Skeletal muscle tissue (tissue), 3 donors: ENCODE measurements at regions not wholly inside any gene's neighbourhood (a gene's known extent, or its start where the extent isn't known, plus 50 kb on each side); places are given as distances from the start of the nearest gene placed in this dataset.

Source experiments
- H3K27ac ChIP-seq: one replicate; pipeline ENCODE4 v1.7.0; 2013; ENCODE audit warnings: mild to moderate bottlenecking, low read depth, low read length, inconsistent platforms
- H3K27me3 ChIP-seq, 3 donors: one replicate each; pipeline ENCODE4 v1.7.0; 2013; ENCODE audit warnings: low read length in 3 of 3; ENCODE audit not compliant: control insufficient read depth in 3 of 3, insufficient read depth in 3 of 3
- H3K36me3 ChIP-seq, 3 donors: one replicate each; pipeline ENCODE4 v1.7.0; 2013; ENCODE audit warnings: low read length in 3 of 3; ENCODE audit not compliant: control insufficient read depth in 3 of 3, insufficient read depth in 3 of 3
- H3K4me1 ChIP-seq, 3 donors: one replicate each; pipeline ENCODE4 v1.7.0; 2013; ENCODE audit warnings: low read length in 3 of 3, mild to moderate bottlenecking in 3 of 3; ENCODE audit not compliant: control insufficient read depth in 3 of 3, insufficient read depth in 3 of 3
- H3K4me3 ChIP-seq, 3 donors: one replicate each; pipeline ENCODE4 v1.7.0; 2013; ENCODE audit warnings: low read length in 3 of 3
- H3K9ac ChIP-seq, 3 donors: one replicate each; pipeline ENCODE4 v1.7.0; 2013; ENCODE audit warnings: low read length in 3 of 3, mild to moderate bottlenecking in 3 of 3, moderate library complexity in 2 of 3, low read depth in 1 of 3
- H3K9me3 ChIP-seq, 3 donors: one replicate each; pipeline ENCODE4 v1.7.0; 2013; ENCODE audit warnings: low read length in 3 of 3; ENCODE audit not compliant: control insufficient read depth in 3 of 3
- donor health status: Osteomylitis.

- Histone ChIP-seq H3K27me3 (no peaks in the 10 kb centered on the region), H3K36me3 (no peaks in the 10 kb centered on the region)
Observed at GRCh38 chr5:72656756-72657513, 149.7 kb upstream of the ZNF366 start.

DNA sequence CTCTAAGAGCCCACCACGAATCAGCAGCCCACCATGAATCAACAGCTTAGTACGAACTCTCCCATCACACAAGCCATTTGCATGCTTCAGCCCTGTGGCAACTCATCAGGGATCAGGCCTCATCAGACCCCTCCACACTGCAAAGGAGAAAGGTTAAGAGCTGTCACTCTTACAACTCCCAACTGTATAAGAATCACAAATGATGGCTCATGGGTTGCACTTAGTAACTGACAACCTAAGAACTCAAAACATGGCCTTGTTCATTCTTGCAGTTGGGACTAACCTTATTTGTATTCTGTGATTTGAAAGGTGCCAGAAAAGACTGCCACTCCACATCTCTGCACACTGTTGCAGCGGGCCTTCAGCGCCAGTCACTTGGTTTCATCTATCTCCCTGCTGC lies 149.1 kb upstream of the ZNF366 start:
- no peak overlapping the region for H3K27ac ChIP-seq
- H3K27me3 ChIP-seq, result no peaks in the 10 kb centered on the region

More at GRCh38 chr5:72656756-72657513, 149.7 kb upstream of the ZNF366 start:
- H3K4me1 ChIP-seq, result peaks cover 7 to 18% (median 18%) of the 10 kb centered on the region in 3 donors
- no peak overlapping the region for H3K9ac ChIP-seq
- no peak overlapping the region for H3K4me3 ChIP-seq
- no peaks in the 10 kb centered on the region for H3K9me3 ChIP-seq
- H3K27ac ChIP-seq, result no peak overlapping the region

GRCh38 chr5:72654231-72654630 lies 147.0 kb upstream of the ZNF366 start:
- Histone ChIP-seq H3K9ac (no peak overlapping the region), H3K4me3 (no peak overlapping the region), H3K27ac (no peak overlapping the region), H3K27me3 (no peaks in the 10 kb centered on the region), H3K9me3 (no peaks in the 10 kb centered on the region), H3K36me3 (no peaks in the 10 kb centered on the region), H3K4me1 (peaks cover 0 to 5% (median 1%) of the 10 kb centered on the region in 3 donors)

More for the DNA sequence above, 149.1 kb upstream of the ZNF366 start:
- H3K9ac ChIP-seq, result no peak overlapping the region
- no peak overlapping the region for H3K4me3 ChIP-seq
- H3K4me1 ChIP-seq, result peaks cover 6 to 15% (median 13%) of the 10 kb centered on the region in 3 donors
- H3K9me3 ChIP-seq, result no peaks in the 10 kb centered on the region
- no peaks in the 10 kb centered on the region for H3K36me3 ChIP-seq

GRCh38 chr5:72653586-72653985 lies 146.4 kb upstream of the ZNF366 start:
- Histone ChIP-seq H3K9ac (no peak overlapping the region), H3K36me3 (no peaks in the 10 kb centered on the region), H3K27me3 (no peaks in the 10 kb centered on the region), H3K27ac (no peak overlapping the region), H3K9me3 (no peaks in the 10 kb centered on the region), H3K4me3 (no peak overlapping the region), H3K4me1 (peaks cover 0 to under 1% (median 0%) of the 10 kb centered on the region in 3 donors)

GRCh38 chr5:72651779-72652178 lies 144.6 kb upstream of the ZNF366 start:
- H3K4me3 ChIP-seq, result no peak overlapping the region
- H3K9me3 ChIP-seq, result no peaks in the 10 kb centered on the region
- H3K27ac ChIP-seq, result no peak overlapping the region
- H3K4me1 ChIP-seq, result peaks cover 3 to 8% (median 3%) of the 10 kb centered on the region in 3 donors
- no peaks in the 10 kb centered on the region for H3K27me3 ChIP-seq
- no peak overlapping the region for H3K9ac ChIP-seq
- H3K36me3 ChIP-seq, result no peaks in the 10 kb centered on the region

GRCh38 chr5:72651109-72651508 lies 143.9 kb upstream of the ZNF366 start:
- Histone ChIP-seq H3K4me1 (peaks cover 3 to 8% (median 3%) of the 10 kb centered on the region in 3 donors), H3K9me3 (no peaks in the 10 kb centered on the region), H3K27me3 (no peaks in the 10 kb centered on the region), H3K9ac (no peak overlapping the region), H3K36me3 (no peaks in the 10 kb centered on the region), H3K27ac (no peak overlapping the region), H3K4me3 (no peak overlapping the region)

GRCh38 chr5:72649449-72649848 lies 142.2 kb upstream of the ZNF366 start:
- no peak overlapping the region for H3K4me3 ChIP-seq

DNA sequence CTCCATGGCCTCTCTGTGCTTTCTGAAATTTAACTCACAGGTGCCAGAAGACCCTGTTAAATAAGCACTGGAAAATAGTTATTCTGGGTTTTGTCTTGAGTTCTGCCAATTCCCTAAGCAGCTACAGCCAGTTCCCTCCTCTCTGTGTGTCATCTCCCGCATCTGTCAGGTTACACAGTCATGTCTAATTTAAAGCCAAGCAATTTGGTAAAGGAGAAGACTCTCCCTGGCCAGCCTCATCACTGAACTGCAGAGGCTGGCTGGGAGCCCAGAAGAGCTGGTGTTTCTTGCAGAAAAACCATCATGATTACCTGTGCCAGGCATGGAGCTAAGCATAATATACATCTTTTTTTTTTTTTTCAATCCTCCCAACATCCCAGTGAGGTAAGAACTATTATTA lies 141.3 kb upstream of the ZNF366 start:
- H3K9me3 ChIP-seq, result no peaks in the 10 kb centered on the region
- H3K27me3 ChIP-seq, result no peaks in the 10 kb centered on the region
- H3K27ac ChIP-seq, result no peak overlapping the region
- no peak overlapping the region for H3K4me3 ChIP-seq
- H3K36me3 ChIP-seq, result no peaks in the 10 kb centered on the region
- H3K9ac ChIP-seq, result no peak overlapping the region
- peaks cover 3 to 8% (median 3%) of the 10 kb centered on the region in 3 donors for H3K4me1 ChIP-seq

More at GRCh38 chr5:72649449-72649848, 142.2 kb upstream of the ZNF366 start:
- H3K4me1 ChIP-seq, result peaks cover 3 to 8% (median 3%) of the 10 kb centered on the region in 3 donors
- H3K27ac ChIP-seq, result no peak overlapping the region
- H3K36me3 ChIP-seq, result no peaks in the 10 kb centered on the region
- H3K9ac ChIP-seq, result no peak overlapping the region
- no peaks in the 10 kb centered on the region for H3K9me3 ChIP-seq
- no peaks in the 10 kb centered on the region for H3K27me3 ChIP-seq

DNA sequence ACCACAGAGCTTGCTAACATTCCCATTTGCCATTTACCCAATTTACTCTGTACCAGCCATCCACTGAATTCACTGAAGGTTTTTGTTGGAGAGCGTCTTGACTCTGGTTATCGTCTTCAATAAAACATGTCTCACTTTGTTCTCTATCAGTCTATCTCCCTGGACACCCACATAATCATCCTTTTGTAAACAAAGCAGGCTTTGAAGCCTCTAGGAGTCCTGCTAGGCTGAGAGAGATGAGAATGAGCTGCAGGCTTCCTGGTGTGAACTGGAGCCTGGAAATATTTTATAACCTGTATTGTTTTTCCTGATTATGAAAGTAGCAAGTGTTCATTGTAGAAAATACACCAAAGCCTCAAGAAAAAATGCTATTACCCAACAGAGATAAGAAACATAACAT lies 140.6 kb upstream of the ZNF366 start:
- H3K9me3 ChIP-seq, result no peaks in the 10 kb centered on the region

GRCh38 chr5:72646246-72646866 lies 139.1 kb upstream of the ZNF366 start:
- no peak overlapping the region for H3K27ac ChIP-seq
- no peaks in the 10 kb centered on the region for H3K9me3 ChIP-seq
- H3K4me1 ChIP-seq, result peaks cover 3 to 13% (median 8%) of the 10 kb centered on the region in 3 donors
- no peaks in the 10 kb centered on the region for H3K27me3 ChIP-seq
- no peak overlapping the region for H3K4me3 ChIP-seq
- no peak overlapping the region for H3K9ac ChIP-seq
- no peaks in the 10 kb centered on the region for H3K36me3 ChIP-seq

More for the DNA sequence above, 140.6 kb upstream of the ZNF366 start:
- H3K27me3 ChIP-seq, result no peaks in the 10 kb centered on the region
- no peaks in the 10 kb centered on the region for H3K36me3 ChIP-seq
- peaks cover 3 to 12% (median 4%) of the 10 kb centered on the region in 3 donors for H3K4me1 ChIP-seq
- no peak overlapping the region for H3K9ac ChIP-seq
- no peak overlapping the region for H3K27ac ChIP-seq
- H3K4me3 ChIP-seq, result no peak overlapping the region
